ENCODE measurements at regions not wholly inside any gene's neighbourhood (a gene's known extent, or its start where the extent isn't known, plus 50 kb on each side); places are given as distances from the start of the nearest gene placed in this dataset.

- Histone ChIP-seq H3K9me3 (replicated peaks; ENCODE audit: low read length) (no peaks in the 10 kb centered on the region), H3K4me1 (ENCODE audit: control insufficient read depth, insufficient read depth, low read length) (peaks cover 15% of the 10 kb centered on the region), H3K27me3 (ENCODE audit: control insufficient read depth, insufficient read depth, low read length) (peaks cover 2% of the 10 kb centered on the region), H3K9ac (ENCODE audit: low read depth, low read length) (no peak overlapping the region), H3K36me3 (ENCODE audit: insufficient read depth, low read length) (no peaks in the 10 kb centered on the region), H3K4me2 (ENCODE audit: low read length) (no peak overlapping the region), H3K4me3 (ENCODE audit: low read length) (no peak overlapping the region)
Measured at GRCh38 chr2:217705461-217705860, 297.3 kb downstream of the TNS1 start.

DNA sequence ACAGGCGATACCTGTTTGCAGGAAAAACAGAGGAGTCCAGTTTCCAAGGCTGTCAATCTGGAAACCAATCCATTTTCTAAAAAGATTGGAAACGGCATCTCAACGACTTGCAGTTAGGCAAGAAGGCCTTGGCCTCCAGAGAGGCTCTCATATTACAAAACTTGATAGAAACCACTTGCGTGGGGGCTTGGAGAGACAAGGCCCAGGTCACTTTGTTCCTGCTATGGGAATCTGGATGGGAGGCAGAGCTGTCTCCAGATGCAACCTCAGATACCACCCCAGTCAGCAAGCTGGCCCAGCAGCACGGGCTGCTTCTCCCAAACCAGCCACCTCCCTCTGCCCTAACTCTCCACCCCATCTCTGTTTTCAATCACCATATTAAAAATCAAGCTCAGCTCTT is 298.8 kb downstream of the TNS1 start:
- Histone ChIP-seq H3K9me3 (replicated peaks; ENCODE audit: low read length) (no peaks in the 10 kb centered on the region), H3K36me3 (ENCODE audit: insufficient read depth, low read length) (no peaks in the 10 kb centered on the region), H3K4me2 (ENCODE audit: low read length) (no peak overlapping the region), H3K9ac (ENCODE audit: low read depth, low read length) (no peak overlapping the region), H3K4me3 (ENCODE audit: low read length) (no peak overlapping the region), H3K27me3 (ENCODE audit: control insufficient read depth, insufficient read depth, low read length) (no peaks in the 10 kb centered on the region), H3K4me1 (ENCODE audit: control insufficient read depth, insufficient read depth, low read length) (peaks cover 6% of the 10 kb centered on the region)

GRCh38 chr2:217703102-217703501 is 299.7 kb downstream of the TNS1 start:
- Histone ChIP-seq H3K9me3 (replicated peaks; ENCODE audit: low read length) (no peaks in the 10 kb centered on the region), H3K36me3 (ENCODE audit: insufficient read depth, low read length) (no peaks in the 10 kb centered on the region), H3K27me3 (ENCODE audit: control insufficient read depth, insufficient read depth, low read length) (no peaks in the 10 kb centered on the region), H3K9ac (ENCODE audit: low read depth, low read length) (no peak overlapping the region), H3K4me2 (ENCODE audit: low read length) (no peak overlapping the region), H3K4me1 (ENCODE audit: control insufficient read depth, insufficient read depth, low read length) (peaks cover 6% of the 10 kb centered on the region), H3K4me3 (ENCODE audit: low read length) (no peak overlapping the region)

DNA sequence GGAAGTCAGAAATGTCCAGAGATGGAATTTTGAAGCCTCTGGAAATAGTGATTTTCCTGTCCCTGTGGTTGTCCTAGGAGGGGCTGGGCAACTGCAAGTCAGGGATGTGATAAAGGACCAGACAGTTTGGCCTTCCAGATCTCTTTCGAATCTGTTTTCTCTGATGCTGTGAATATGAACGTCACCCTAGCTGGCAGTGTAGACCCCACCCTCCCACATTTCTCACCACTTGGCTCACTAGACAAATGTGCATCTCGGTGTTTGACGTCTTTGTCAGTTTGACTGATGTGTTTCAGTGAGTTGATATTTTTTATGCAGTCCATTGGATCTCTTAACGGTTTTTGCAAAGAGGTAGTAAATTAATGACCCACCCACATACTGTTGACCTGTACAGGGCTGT is 301.2 kb downstream of the TNS1 start:
- no peaks in the 10 kb centered on the region for H3K36me3 ChIP-seq (ENCODE audit: insufficient read depth, low read length)
- H3K9me3 ChIP-seq (replicated peaks; ENCODE audit: low read length), result no peaks in the 10 kb centered on the region
- H3K4me1 ChIP-seq (ENCODE audit: control insufficient read depth, insufficient read depth, low read length), result no peaks in the 10 kb centered on the region
- no peak overlapping the region for H3K4me3 ChIP-seq (ENCODE audit: low read length)
- H3K27me3 ChIP-seq (ENCODE audit: control insufficient read depth, insufficient read depth, low read length), result no peaks in the 10 kb centered on the region
- no peak overlapping the region for H3K4me2 ChIP-seq (ENCODE audit: low read length)
- no peak overlapping the region for H3K9ac ChIP-seq (ENCODE audit: low read depth, low read length)

DNA sequence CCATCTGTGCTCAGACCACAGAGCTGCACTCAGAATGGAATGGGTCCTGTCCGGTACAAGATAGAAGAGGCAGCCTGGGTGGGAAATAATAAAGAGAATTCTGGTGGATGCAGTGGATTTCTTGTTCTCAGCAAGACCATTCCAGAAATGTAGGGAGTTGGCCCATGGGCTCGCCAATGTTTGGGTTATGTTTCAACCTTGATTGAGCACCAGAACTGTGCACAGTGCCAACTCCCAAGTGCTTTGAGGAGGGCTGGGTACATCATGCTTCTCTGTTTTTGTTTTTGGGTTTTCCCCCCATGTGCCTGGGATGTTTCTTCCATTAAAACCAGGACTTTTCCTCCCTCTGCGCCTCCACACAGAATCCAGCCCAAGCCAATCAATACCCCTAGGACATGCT is 304.1 kb downstream of the TNS1 start:
- Histone ChIP-seq H3K9me3 (replicated peaks; ENCODE audit: low read length) (no peaks in the 10 kb centered on the region), H3K4me2 (ENCODE audit: low read length) (no peak overlapping the region), H3K27me3 (ENCODE audit: control insufficient read depth, insufficient read depth, low read length) (no peaks in the 10 kb centered on the region), H3K36me3 (ENCODE audit: insufficient read depth, low read length) (no peaks in the 10 kb centered on the region), H3K9ac (ENCODE audit: low read depth, low read length) (no peak overlapping the region), H3K4me1 (ENCODE audit: control insufficient read depth, insufficient read depth, low read length) (peaks cover 16% of the 10 kb centered on the region), H3K4me3 (ENCODE audit: low read length) (no peak overlapping the region)

DNA sequence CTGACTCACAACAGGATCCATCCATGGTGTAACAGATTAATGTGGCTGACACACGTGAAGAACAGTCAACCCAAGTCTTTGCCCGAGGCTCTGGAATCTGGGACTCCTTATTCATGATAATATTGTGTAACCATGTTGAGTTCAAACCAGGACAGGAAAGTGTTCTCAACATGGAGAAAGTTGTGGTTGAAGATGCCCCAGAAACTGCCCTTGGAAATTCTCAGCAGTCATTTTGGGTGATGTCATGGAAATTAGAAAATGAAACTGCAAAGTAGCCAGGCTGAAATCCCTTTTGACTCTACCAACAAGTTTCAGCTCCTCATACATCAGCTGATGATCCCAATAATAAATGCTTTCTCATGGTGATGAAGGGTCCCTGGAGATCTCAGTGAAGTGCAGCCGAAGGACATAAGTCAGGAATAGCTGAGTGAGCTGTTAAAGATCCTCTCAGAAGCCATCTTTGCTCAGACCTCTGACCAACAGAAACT is 307.7 kb downstream of the TNS1 start:
- H3K4me1 ChIP-seq (ENCODE audit: control insufficient read depth, insufficient read depth, low read length), result peaks cover 24% of the 10 kb centered on the region
- H3K9ac ChIP-seq (ENCODE audit: low read depth, low read length), result peak overlapping the region; percentile 63

GRCh38 chr2:217694291-217694690 is 308.5 kb downstream of the TNS1 start:
- Histone ChIP-seq H3K9me3 (replicated peaks; ENCODE audit: low read length) (no peaks in the 10 kb centered on the region), H3K9ac (ENCODE audit: low read depth, low read length) (no peak overlapping the region), H3K4me1 (ENCODE audit: control insufficient read depth, insufficient read depth, low read length) (peaks cover 24% of the 10 kb centered on the region), H3K27me3 (ENCODE audit: control insufficient read depth, insufficient read depth, low read length) (no peaks in the 10 kb centered on the region), H3K36me3 (ENCODE audit: insufficient read depth, low read length) (no peaks in the 10 kb centered on the region), H3K4me2 (ENCODE audit: low read length) (peak overlapping the region; percentile 36), H3K4me3 (ENCODE audit: low read length) (no peak overlapping the region)

More for the DNA sequence above, 307.7 kb downstream of the TNS1 start:
- H3K4me3 ChIP-seq (ENCODE audit: low read length), result peak overlapping the region; percentile 12
- H3K4me2 ChIP-seq (ENCODE audit: low read length), result peak overlapping the region; percentile 36
- H3K36me3 ChIP-seq (ENCODE audit: insufficient read depth, low read length), result no peaks in the 10 kb centered on the region
- H3K9me3 ChIP-seq (replicated peaks; ENCODE audit: low read length), result no peaks in the 10 kb centered on the region
- no peaks in the 10 kb centered on the region for H3K27me3 ChIP-seq (ENCODE audit: control insufficient read depth, insufficient read depth, low read length)

DNA sequence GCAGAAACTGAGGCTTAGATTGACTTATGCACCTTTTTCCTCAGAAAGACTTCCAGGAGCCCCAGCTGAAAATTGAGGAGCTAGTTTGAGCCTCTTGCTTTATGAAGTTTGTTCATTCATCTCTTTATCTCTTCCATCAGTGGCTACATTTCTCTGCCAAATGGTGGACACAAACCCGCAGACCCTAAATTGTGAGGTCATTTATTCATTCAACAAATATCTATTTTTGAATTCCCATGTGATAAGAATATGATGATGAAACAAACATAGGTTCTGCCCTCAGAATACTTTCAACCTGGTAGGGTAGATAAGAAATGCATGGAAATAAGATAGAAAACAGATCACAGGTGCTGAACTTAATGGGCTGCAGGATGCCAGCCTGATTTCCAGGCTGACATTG is 309.4 kb downstream of the TNS1 start:
- Histone ChIP-seq H3K9me3 (replicated peaks; ENCODE audit: low read length) (no peaks in the 10 kb centered on the region), H3K4me3 (ENCODE audit: low read length) (no peak overlapping the region), H3K4me1 (ENCODE audit: control insufficient read depth, insufficient read depth, low read length) (peaks cover 24% of the 10 kb centered on the region), H3K36me3 (ENCODE audit: insufficient read depth, low read length) (no peaks in the 10 kb centered on the region), H3K4me2 (ENCODE audit: low read length) (no peak overlapping the region), H3K9ac (ENCODE audit: low read depth, low read length) (no peak overlapping the region), H3K27me3 (ENCODE audit: control insufficient read depth, insufficient read depth, low read length) (no peaks in the 10 kb centered on the region)

DNA sequence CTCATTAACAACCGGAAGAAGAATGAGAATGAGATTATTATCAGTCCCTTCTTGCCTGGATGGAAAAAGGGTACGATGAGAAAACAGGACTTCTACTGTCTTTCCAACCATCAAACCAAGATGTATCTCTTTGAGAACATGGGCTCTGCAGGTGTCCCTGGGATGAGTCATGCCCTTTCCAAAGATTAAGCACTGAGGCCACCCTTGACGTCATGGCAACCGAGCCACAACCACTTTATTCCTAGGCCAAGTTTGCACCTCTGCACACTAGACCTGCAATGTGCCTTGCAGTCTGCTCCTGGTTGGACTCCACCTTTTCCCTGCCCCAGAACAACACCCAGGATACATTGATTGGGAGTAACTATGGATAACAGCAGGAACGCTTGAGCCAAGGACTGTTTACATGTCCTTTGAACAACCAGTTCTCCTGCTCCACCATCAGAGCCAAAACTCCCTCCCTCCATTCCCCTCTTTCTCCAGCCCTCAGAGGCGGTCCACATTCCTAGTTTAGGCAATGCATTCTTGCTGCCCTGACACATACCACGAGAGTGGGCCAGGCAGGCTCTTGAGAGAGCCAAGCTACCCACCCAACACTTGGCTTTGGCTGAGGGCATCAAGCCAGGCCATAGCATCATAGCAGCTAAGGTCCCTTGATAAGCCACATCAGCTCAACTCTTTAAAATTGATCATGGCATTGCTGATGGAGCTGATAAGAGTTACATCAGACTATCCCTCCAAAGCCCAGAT is 310.7 kb downstream of the TNS1 start:
- no peaks in the 10 kb centered on the region for H3K9me3 ChIP-seq (replicated peaks; ENCODE audit: low read length)

DNA sequence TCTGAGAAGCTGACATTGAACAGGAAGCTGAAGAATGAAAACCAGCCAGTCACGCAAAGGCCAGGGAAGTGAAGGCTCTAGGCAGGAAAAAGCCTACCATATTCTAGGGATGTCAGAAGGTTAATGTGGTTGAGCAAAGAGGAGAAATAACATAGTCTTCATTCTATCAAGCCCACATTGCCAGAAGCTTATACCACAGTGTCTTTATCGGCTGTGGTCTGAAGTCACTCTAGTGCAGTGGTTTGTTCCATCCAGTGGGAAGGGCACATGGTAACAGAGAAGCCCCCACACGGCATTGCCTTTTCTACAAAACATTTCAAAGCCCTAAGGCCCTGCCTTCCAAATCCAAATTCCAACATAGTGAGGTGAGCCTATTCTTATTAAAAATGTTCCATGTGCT is 311.3 kb downstream of the TNS1 start:
- Histone ChIP-seq H3K27me3 (ENCODE audit: control insufficient read depth, insufficient read depth, low read length) (no peaks in the 10 kb centered on the region), H3K9me3 (replicated peaks; ENCODE audit: low read length) (no peaks in the 10 kb centered on the region), H3K9ac (ENCODE audit: low read depth, low read length) (no peak overlapping the region), H3K4me3 (ENCODE audit: low read length) (no peak overlapping the region), H3K4me2 (ENCODE audit: low read length) (no peak overlapping the region), H3K4me1 (ENCODE audit: control insufficient read depth, insufficient read depth, low read length) (peaks cover 24% of the 10 kb centered on the region), H3K36me3 (ENCODE audit: insufficient read depth, low read length) (no peaks in the 10 kb centered on the region)

More for the DNA sequence above, 310.7 kb downstream of the TNS1 start:
- Histone ChIP-seq H3K4me1 (ENCODE audit: control insufficient read depth, insufficient read depth, low read length) (peaks cover 24% of the 10 kb centered on the region), H3K4me2 (ENCODE audit: low read length) (no peak overlapping the region), H3K4me3 (ENCODE audit: low read length) (no peak overlapping the region), H3K9ac (ENCODE audit: low read depth, low read length) (no peak overlapping the region), H3K36me3 (ENCODE audit: insufficient read depth, low read length) (no peaks in the 10 kb centered on the region), H3K27me3 (ENCODE audit: control insufficient read depth, insufficient read depth, low read length) (no peaks in the 10 kb centered on the region)

DNA sequence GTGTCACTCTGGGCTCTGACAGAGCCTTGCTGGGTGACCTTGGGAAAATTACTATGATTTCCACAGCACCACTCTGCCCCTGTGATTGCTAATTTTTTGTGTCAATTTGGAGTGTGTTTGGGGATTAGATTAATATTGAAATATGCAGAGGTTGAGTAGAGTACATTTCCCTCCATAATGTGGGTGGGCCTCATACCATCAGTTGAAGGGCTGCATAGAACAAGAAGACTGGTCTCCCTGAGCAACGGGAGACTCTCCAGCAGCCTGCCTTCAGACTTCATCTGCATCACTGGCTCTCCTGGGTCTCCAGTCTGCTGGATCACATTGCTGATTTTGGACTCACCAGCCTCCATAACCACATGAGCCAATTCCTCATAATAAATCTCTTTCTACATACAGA is 313.7 kb downstream of the TNS1 start:
- Histone ChIP-seq H3K9ac (ENCODE audit: low read depth, low read length) (no peak overlapping the region), H3K4me1 (ENCODE audit: control insufficient read depth, insufficient read depth, low read length) (peaks cover 20% of the 10 kb centered on the region), H3K9me3 (replicated peaks; ENCODE audit: low read length) (no peaks in the 10 kb centered on the region), H3K4me3 (ENCODE audit: low read length) (no peak overlapping the region), H3K4me2 (ENCODE audit: low read length) (no peak overlapping the region), H3K27me3 (ENCODE audit: control insufficient read depth, insufficient read depth, low read length) (no peaks in the 10 kb centered on the region), H3K36me3 (ENCODE audit: insufficient read depth, low read length) (no peaks in the 10 kb centered on the region)

- H3K9ac ChIP-seq (ENCODE audit: low read depth, low read length), result no peak overlapping the region
- no peak overlapping the region for H3K4me3 ChIP-seq (ENCODE audit: low read length)
- H3K36me3 ChIP-seq (ENCODE audit: insufficient read depth, low read length), result no peaks in the 10 kb centered on the region
- H3K9me3 ChIP-seq (replicated peaks; ENCODE audit: low read length), result no peaks in the 10 kb centered on the region
- no peaks in the 10 kb centered on the region for H3K27me3 ChIP-seq (ENCODE audit: control insufficient read depth, insufficient read depth, low read length)
- peaks cover 20% of the 10 kb centered on the region for H3K4me1 ChIP-seq (ENCODE audit: control insufficient read depth, insufficient read depth, low read length)
- no peak overlapping the region for H3K4me2 ChIP-seq (ENCODE audit: low read length)
Measured at GRCh38 chr2:217688494-217688893, 314.3 kb downstream of the TNS1 start.

Data from skeletal muscle satellite cell (primary cell).